ENCODE measurements at regions not wholly inside any gene's neighbourhood (a gene's known extent, or its start where the extent isn't known, plus 50 kb on each side); places are given as distances from the start of the nearest gene placed in this dataset.

DNA sequence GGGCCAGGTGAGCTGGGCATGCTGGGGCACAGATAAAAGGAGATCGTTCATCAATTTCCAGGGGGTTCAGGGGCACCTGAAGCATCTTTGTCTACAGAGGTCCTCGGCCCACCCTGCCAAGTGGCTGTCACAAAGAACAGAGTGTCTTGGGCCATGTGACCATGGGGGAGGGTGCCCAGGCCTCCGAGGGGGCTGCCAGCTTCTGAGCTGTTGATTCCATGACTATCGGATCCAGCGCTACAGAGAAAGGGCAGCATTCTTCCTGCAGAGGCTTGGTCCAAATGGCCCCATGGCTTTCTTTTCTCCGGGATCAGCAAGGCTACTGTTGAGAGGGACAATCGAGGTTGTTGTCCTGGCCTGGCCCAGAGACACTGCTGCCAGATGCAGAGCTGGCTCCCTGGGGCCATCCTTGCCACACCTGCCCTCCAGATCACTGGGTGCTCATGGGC is 289.2 kb downstream of the ZSWIM6 start:
- Mint-ChIP-seq H3K4me3 (no peak overlapping the region), H3K36me3 (ENCODE audit: low read depth) (no peaks in the 10 kb centered on the region), H3K27me3 (peaks cover 17% of the 10 kb centered on the region), H3K27ac (no peak overlapping the region), H3K4me1 (ENCODE audit: low read depth) (peaks cover 2% of the 10 kb centered on the region), H3K9me3 (no peaks in the 10 kb centered on the region)
- intact Hi-C loops (cut with micrococcal nuclease) = no loop called here
- ChIA-PET POLR2A (no interaction called here), CTCF (interaction anchor here (1.9 kb wide), 1 partner anchor 37 kb away, joined by 9 read pairs; no protein-coding TSS in a partner anchor)
- no peak for ATAC-seq
- no peak for DNase-seq
- TF ChIP-seq, protein P1, sequence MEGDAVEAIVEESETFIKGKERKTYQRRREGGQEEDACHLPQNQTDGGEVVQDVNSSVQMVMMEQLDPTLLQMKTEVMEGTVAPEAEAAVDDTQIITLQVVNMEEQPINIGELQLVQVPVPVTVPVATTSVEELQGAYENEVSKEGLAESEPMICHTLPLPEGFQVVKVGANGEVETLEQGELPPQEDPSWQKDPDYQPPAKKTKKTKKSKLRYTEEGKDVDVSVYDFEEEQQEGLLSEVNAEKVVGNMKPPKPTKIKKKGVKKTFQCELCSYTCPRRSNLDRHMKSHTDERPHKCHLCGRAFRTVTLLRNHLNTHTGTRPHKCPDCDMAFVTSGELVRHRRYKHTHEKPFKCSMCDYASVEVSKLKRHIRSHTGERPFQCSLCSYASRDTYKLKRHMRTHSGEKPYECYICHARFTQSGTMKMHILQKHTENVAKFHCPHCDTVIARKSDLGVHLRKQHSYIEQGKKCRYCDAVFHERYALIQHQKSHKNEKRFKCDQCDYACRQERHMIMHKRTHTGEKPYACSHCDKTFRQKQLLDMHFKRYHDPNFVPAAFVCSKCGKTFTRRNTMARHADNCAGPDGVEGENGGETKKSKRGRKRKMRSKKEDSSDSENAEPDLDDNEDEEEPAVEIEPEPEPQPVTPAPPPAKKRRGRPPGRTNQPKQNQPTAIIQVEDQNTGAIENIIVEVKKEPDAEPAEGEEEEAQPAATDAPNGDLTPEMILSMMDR (IDR thresholded peaks at IDR 0.05) = no peak

DNA sequence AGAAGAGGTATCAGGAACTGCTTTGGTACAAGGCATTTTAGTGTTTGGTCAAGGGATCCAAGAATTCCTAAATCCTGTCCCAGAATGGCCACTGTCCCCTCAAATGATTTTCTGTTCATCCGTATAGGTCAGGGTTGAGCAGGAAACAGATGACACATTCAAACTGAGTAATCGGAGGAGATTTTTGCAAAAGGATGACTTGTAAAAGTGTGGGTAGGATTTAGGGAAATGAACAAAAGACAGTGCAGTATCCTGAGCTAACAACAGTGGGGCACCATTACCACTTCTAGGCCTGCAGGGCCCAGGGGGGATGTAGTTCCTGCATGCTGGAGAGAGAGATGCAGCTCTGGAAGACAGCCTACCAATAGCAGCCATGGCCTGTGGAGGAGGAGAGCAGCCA is 290.1 kb downstream of the ZSWIM6 start:
- peaks cover 24% of the 10 kb centered on the region for H3K27me3 Mint-ChIP-seq
- no peak for DNase-seq
- POLR2A ChIA-PET = no interaction called here
- CTCF ChIA-PET = no interaction called here
- no peaks in the 10 kb centered on the region for H3K9me3 Mint-ChIP-seq
- intact Hi-C loops (cut with micrococcal nuclease) = no loop called here
- no peak for ATAC-seq
- H3K36me3 Mint-ChIP-seq (ENCODE audit: low read depth) = no peaks in the 10 kb centered on the region
- H3K4me1 Mint-ChIP-seq (ENCODE audit: low read depth) = peaks cover 9% of the 10 kb centered on the region
- TF ChIP-seq, protein P1 (IDR thresholded peaks at IDR 0.05) = no peak
- H3K4me3 Mint-ChIP-seq = no peak overlapping the region
- H3K27ac Mint-ChIP-seq = no peak overlapping the region

DNA sequence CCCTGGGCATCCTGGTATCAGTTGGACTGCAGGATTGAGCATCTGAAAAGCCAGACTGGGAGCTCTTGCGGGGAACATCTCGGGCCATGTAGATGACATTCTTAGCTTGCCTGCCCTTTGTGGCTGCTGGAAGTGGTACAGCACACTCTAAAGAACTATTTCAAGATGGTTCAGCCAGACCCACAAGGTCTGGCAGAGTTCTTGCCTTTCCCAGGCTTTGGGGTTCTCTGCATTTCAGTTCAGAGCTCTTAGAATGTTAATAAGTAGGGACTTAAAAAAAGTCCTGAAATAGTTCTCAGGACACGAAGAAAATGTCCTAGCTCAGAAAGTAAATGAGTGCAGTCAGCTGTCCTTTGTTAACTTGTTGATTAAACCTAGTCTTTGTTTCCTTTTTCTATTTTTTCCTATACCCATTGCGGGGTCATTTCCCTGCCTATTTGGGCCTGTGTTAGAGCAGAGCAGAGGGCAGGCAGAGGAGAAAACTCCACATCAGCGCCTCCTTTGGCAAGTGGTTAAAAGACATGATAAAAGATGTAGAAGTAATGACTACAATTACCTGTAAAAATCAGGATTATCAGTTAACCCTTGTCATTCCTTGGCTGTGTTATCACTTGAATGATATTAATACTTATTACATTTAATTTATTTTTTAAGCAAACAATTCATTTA is 291.5 kb downstream of the ZSWIM6 start:
- H3K27me3 Mint-ChIP-seq = peaks cover 35% of the 10 kb centered on the region
- CTCF ChIA-PET = interaction anchor here (1.5 to 3.6 kb wide), 3 partner anchors 9 to 569 kb away, joined by 4 to 17 read pairs (median 7); no protein-coding TSS in a partner anchor
- no peaks in the 10 kb centered on the region for H3K36me3 Mint-ChIP-seq (ENCODE audit: low read depth)

DNA sequence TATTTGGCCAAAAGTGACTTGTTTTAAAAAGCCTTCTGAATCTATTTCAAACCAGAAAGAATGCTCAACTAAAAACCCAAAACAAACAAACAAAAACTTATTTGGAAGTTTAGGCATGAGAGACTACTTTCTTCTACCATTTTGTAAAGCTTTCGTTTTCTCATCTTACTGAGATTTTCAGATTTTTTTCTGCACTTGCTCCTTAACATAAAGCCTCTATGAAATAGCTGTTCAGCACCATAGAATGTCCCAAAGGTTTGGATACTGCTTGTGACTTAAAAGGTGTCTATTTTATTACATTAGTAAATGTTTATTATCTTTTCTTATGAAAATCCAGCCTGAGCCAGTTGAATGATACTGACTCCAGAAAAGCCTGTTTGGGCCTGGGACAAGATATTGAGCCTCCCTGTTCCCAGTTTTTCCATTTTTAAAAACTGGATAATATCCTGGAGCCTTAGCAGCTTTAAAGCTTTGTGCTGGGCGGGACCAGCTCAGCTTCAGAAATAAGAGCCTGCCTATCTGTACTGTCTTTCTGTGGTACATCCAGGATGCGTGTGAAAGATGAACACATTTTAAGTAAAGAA is 292.6 kb downstream of the ZSWIM6 start:
- Mint-ChIP-seq H3K4me1 (ENCODE audit: low read depth) (peaks cover 10% of the 10 kb centered on the region), H3K36me3 (ENCODE audit: low read depth) (no peaks in the 10 kb centered on the region), H3K27me3 (peaks cover 39% of the 10 kb centered on the region), H3K4me3 (peak overlapping the region; percentile 41), H3K27ac (no peak overlapping the region), H3K9me3 (no peaks in the 10 kb centered on the region)
- CTCF ChIA-PET = interaction anchor here (1.5 to 3.6 kb wide), 3 partner anchors 10 to 570 kb away, joined by 4 to 17 read pairs (median 7); no protein-coding TSS in a partner anchor
- intact Hi-C loops (cut with micrococcal nuclease) = no loop called here
- POLR2A ChIA-PET = no interaction called here
- no peak for ATAC-seq
- TF ChIP-seq, protein P1 (IDR thresholded peaks at IDR 0.05) = no peak
- no peak for DNase-seq

More for the DNA sequence above, 291.5 kb downstream of the ZSWIM6 start:
- H3K27ac Mint-ChIP-seq = no peak overlapping the region
- no peak overlapping the region for H3K4me3 Mint-ChIP-seq
- POLR2A ChIA-PET = no interaction called here
- TF ChIP-seq, protein P1 (IDR thresholded peaks at IDR 0.05) = peak; percentile 20
- ATAC-seq = no peak
- peaks cover 10% of the 10 kb centered on the region for H3K4me1 Mint-ChIP-seq (ENCODE audit: low read depth)
- intact Hi-C loops (cut with micrococcal nuclease) = no loop called here
- no peaks in the 10 kb centered on the region for H3K9me3 Mint-ChIP-seq
- DNase-seq = peak; percentile 7

DNA sequence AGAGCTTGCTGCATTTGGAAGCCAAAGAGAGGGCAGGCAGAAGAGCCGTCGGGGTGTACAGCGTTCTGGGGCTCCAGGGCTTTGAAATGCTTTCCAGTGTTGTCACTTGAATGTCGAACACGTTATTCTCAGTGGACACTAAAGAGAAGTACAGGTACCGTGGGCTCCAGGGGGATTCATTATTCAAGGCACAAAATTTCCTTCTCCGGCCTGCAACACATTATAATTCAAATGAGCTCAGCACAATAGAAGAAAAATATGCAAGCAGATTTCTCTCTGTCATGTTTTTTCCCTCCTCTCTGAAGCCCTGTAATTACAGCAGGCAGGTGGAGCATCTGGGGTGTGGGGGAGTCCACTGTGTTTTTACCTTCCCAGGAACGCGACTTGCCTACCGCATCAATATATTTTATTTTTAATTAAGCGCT is 293.1 kb downstream of the ZSWIM6 start:
- POLR2A ChIA-PET = no interaction called here
- H3K4me1 Mint-ChIP-seq (ENCODE audit: low read depth) = peaks cover 10% of the 10 kb centered on the region
- DNase-seq = no peak
- no peaks in the 10 kb centered on the region for H3K9me3 Mint-ChIP-seq
- no peaks in the 10 kb centered on the region for H3K36me3 Mint-ChIP-seq (ENCODE audit: low read depth)
- intact Hi-C loops (cut with micrococcal nuclease) = no loop called here
- H3K27me3 Mint-ChIP-seq = peaks cover 42% of the 10 kb centered on the region
- CTCF ChIA-PET = interaction anchor here (1.8 to 3.6 kb wide), 2 partner anchors 33 to 570 kb away, joined by 4 to 17 read pairs; no protein-coding TSS in a partner anchor
- H3K4me3 Mint-ChIP-seq = peak overlapping the region; percentile 41
- TF ChIP-seq, protein P1 (IDR thresholded peaks at IDR 0.05) = no peak
- H3K27ac Mint-ChIP-seq = no peak overlapping the region
- no peak for ATAC-seq

Data from activated CD8-positive, alpha-beta T cell treated with anti-CD3 and anti-CD28 coated beads for 36 hours (primary cell).